Hepatocyte (in vitro differentiated cells): ENCODE measurements at regions not wholly inside any gene's neighbourhood (a gene's known extent, or its start where the extent isn't known, plus 50 kb on each side); places are given as distances from the start of the nearest gene placed in this dataset. TPM values are rescaled to one million over a fixed set of nuclear protein-coding genes. Genes with fewer than 3 reads are reported as not detected.

ENCODE experiments used
- DNase-seq: peaks from one replicate; pipeline ENCODE4 v3.0.0-alpha.2; 2016; ENCODE audit warnings: low spot score
- H2AFZ ChIP-seq: fragments of 200-600 bp; sonication (generic); 2 replicates; pipeline ENCODE4 v1.6.0; 2016; ENCODE audit warnings: antibody characterized with exemption, mild to moderate bottlenecking
- H3K27ac ChIP-seq: fragments of 200-600 bp; sonication (generic); 2 replicates; pipeline ENCODE4 v1.5.1; 2016; ENCODE audit warnings: mild to moderate bottlenecking
- H3K27me3 ChIP-seq: fragments of 200-600 bp; sonication (generic); 2 replicates; pipeline ENCODE4 v1.6.1; 2016
- H3K36me3 ChIP-seq: fragments of 200-600 bp; sonication (generic); replicated peaks from 2 replicates; pipeline ENCODE4 v1.5.1; 2016; ENCODE audit warnings: low read depth; ENCODE audit not compliant: insufficient read depth
- H3K4me1 ChIP-seq: fragments of 200-600 bp; sonication (generic); 2 replicates; pipeline ENCODE4 v1.5.1; 2016; ENCODE audit warnings: mild to moderate bottlenecking, moderate library complexity; ENCODE audit not compliant: insufficient read depth
- H3K4me2 ChIP-seq: fragments of 200-600 bp; sonication (generic); 2 replicates; pipeline ENCODE4 v1.6.0; 2016
- H3K4me3 ChIP-seq: fragments of 200-600 bp; sonication (generic); 2 replicates; pipeline ENCODE4 v1.5.1; 2016; ENCODE audit warnings: mild to moderate bottlenecking
- H3K79me2 ChIP-seq: fragments of 200-600 bp; sonication (generic); 2 replicates; pipeline ENCODE4 v1.6.0; 2017; ENCODE audit warnings: mild to moderate bottlenecking
- H3K9me2 ChIP-seq: fragments of 200-600 bp; sonication (generic); replicated peaks from 2 replicates; pipeline ENCODE4 v1.6.0; 2017; ENCODE audit warnings: mild to moderate bottlenecking; ENCODE audit not compliant: insufficient read depth
- H3K9me3 ChIP-seq: fragments of 200-600 bp; sonication (generic); 2 replicates; pipeline ENCODE4 v1.5.1; 2016; ENCODE audit warnings: low read depth, mild to moderate bottlenecking
- H4K20me1 ChIP-seq: fragments of 200-600 bp; sonication (generic); 2 replicates; pipeline ENCODE4 v1.6.0; 2016; ENCODE audit warnings: mild to moderate bottlenecking; ENCODE audit not compliant: insufficient read depth, poor library complexity, severe bottlenecking
- CTCF ChIP-seq: fragments of 200-600 bp; sonication (generic); IDR thresholded peaks from 2 replicates; pipeline ENCODE4 v1.5.1; 2016; ENCODE audit warnings: antibody characterized with exemption, mild to moderate bottlenecking; ENCODE audit not compliant: poor library complexity
- EZH2 ChIP-seq: fragments of 200-600 bp; sonication (generic); IDR thresholded peaks from 2 replicates; pipeline ENCODE4 v1.6.1; 2016; ENCODE audit warnings: antibody characterized with exemption, mild to moderate bottlenecking, borderline replicate concordance
- EZH2phosphoT487 ChIP-seq: fragments of 200-600 bp; sonication (generic); IDR thresholded peaks from one replicate; pipeline ENCODE4 v1.6.1; 2018; ENCODE audit warnings: antibody characterized with exemption, mild to moderate bottlenecking, low read depth, moderate library complexity; ENCODE audit not compliant: unreplicated experiment, severe bottlenecking
- WGBS: methylation state at CpG from one replicate; pipeline ENCODE4 v1.1.6; 2016; ENCODE audit warnings: low lambda C conversion rate; ENCODE audit errors: missing lambda C conversion rate; 5-methylcytosine and 5-hydroxymethylcytosine counted together
- small RNA-seq: library from RNA; depleted of rRNA; stranded (forward); fragments of <200 nt; gene quantifications from one replicate; pipeline ENCODE3, GENCODE V24; 2014

DNA sequence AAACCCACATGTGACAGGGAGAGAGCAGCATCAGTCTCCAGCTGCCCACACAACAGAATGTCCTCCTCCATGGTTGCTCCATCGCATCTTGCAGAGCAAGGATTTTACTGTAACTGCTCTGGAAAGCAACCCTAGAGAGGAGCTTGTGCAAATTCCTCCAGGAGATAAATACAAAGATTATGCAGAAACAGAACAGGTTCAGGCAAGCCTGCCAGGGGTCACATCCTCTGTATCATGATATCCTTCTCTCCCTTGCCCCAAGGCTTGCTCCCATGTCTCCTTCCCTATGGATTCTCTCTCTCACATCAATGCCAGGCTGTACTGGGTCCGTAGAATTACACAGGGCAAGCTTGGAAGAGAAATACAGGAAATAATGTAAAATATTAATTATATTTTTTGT lies 226.0 kb downstream of the MPDZ start:
- H3K79me2 ChIP-seq, result no peaks in the 10 kb centered on the region
- no peak overlapping the region for H3K4me3 ChIP-seq
- no peaks in the 10 kb centered on the region for H3K9me3 ChIP-seq
- H4K20me1 ChIP-seq, result no peaks in the 10 kb centered on the region
- H3K9me2 ChIP-seq, result no peaks in the 10 kb centered on the region
- no peak overlapping the region for H3K4me2 ChIP-seq
- WGBS, result 44% methylated on average over 2 of the region's 2 CpGs
- no peaks in the 10 kb centered on the region for H3K4me1 ChIP-seq
- TF ChIP-seq EZH2, result no peak
- no peak for TF ChIP-seq EZH2phosphoT487
- TF ChIP-seq CTCF, result no peak
- H3K27ac ChIP-seq, result no peak overlapping the region
- DNase-seq, result no peak
- no peaks in the 10 kb centered on the region for H3K27me3 ChIP-seq
- H2AFZ ChIP-seq, result no peak overlapping the region
- H3K36me3 ChIP-seq, result no peaks in the 10 kb centered on the region

DNA sequence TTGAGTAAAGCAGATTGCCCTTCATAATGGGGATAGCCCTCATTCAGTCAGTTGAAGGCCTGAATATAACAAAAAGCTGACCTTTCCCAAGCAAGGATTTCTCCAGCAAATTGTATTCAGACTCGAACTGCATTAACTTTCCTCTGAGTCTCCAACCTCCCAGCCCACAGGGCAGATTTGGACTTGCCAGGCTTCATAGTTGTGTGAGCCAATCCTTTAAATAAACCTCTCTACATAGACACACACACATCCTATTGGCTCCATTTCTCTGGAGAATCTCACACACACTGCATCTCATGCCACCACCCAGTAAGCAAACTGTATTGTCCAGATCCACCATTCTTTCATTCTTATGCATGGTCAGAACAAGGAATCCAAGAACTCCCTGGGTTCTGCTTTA lies 225.1 kb downstream of the MPDZ start:
- Histone ChIP-seq H4K20me1 (no peaks in the 10 kb centered on the region), H3K27me3 (no peaks in the 10 kb centered on the region), H3K4me2 (no peak overlapping the region), H3K4me3 (no peak overlapping the region), H3K9me2 (no peaks in the 10 kb centered on the region), H2AFZ (no peak overlapping the region), H3K4me1 (no peaks in the 10 kb centered on the region), H3K79me2 (no peaks in the 10 kb centered on the region), H3K36me3 (no peaks in the 10 kb centered on the region), H3K9me3 (no peaks in the 10 kb centered on the region), H3K27ac (no peak overlapping the region)
- no peak for TF ChIP-seq CTCF
- no peak for TF ChIP-seq EZH2phosphoT487
- TF ChIP-seq EZH2, result no peak
- DNase-seq, result no peak
- WGBS, result 91% methylated on average over 1 of the region's 1 CpG

Small RNAs in the stretch of these regions (small RNA-seq; reads per million reads assigned to genes)
- gene RF00019, result not detected
